ENCODE measurements at regions not wholly inside any gene's neighbourhood (a gene's known extent, or its start where the extent isn't known, plus 50 kb on each side); places are given as distances from the start of the nearest gene placed in this dataset.

DNA sequence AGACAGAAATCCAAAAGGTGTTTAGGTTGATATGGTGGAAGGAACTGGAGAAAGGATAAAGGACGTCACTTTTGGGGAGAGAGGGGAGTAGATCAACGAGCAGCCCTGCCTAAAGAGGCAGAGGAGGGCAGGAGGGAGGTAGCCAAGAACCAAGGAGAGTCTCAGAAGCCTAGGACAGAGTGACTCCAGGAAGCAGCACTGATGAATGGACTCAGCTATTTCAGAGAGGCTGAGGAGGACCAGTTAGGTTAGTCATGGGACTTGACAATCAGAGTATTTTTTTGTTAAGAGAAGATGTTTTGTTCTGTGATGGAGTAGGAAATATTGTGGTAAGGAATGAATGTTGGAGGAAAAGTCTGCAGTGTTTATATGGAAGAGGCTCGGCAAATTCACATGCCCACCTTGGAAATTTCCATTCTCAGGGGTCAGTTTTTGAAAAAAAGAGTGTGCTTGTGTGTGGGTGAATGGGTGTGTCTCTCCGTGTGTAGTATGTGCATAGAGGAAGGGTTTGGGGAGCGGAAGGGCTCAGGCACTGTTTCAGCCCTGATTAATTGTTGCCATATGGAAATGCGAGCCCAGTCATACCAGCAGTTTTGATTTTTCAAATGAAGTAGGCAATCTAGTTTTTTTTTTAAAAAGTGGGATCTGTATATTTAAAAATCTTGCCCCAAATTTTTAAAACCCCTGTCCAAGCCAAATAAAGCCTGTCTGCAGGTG is 303.6 kb downstream of the SAMD5 start:
- DNase-seq (ENCODE audit: low read depth), result no peak
- no peak for TF ChIP-seq CTCF (IDR thresholded peaks at IDR 0.05; ENCODE audit: control insufficient read depth, extremely low read depth, insufficient read depth)
- H3K4me3 ChIP-seq (ENCODE audit: low read depth, low read length), result no peak overlapping the region

DNA sequence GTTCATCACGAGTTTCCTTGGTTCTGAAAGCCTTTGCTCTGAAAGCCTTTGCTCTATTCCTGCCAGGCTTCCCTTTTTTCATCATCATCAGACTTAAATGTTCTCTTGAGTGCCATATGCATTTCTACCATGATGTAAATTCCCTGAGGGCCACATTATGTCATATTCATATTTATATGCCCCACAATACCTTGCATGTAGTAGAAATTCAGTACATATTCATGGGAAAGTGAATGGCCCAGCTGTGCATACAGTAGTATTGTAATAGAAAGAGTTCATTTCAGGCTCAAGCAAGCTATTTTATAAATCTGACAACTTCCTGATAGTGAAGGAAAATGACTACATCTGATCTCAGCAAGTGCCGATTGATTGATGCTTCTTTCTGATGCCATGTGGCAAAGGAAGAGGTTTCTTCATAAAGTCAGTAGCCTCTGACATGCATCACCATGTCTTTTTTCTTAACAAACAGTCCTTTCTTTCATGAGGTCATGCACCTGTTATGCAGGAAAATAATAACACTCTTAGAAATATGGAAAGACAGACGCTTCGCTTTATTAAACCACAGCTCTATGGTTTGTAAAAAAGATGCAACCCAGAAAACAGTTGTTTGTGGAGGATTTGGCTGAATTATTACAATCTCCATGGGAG is 308.7 kb downstream of the SAMD5 start:
- no peak for TF ChIP-seq CTCF (IDR thresholded peaks at IDR 0.05; ENCODE audit: control insufficient read depth, extremely low read depth, insufficient read depth)
- DNase-seq (ENCODE audit: low read depth), result no peak
- H3K4me3 ChIP-seq (ENCODE audit: low read depth, low read length), result no peak overlapping the region

DNA sequence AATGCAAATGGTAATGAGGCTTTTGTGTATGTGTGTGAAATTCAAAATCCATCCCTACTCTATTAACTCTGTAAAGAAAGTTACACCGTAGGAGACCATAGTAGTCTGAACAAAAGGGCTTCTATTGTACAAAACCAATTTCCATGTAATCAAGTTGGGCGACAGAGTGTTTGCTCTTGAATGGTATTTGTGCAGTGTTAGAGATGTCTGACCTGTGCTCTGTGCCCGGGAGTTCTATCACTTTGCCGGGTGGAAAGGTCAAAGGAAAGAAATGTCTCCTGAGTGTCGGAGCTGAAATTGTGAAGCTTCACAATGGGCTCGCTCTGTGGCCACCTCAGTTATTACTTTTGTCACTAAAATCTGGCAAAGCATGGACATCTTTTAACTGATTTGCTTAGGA is 312.0 kb downstream of the SAMD5 start:
- H3K4me3 ChIP-seq (ENCODE audit: low read depth, low read length), result no peak overlapping the region
- no peak for TF ChIP-seq CTCF (IDR thresholded peaks at IDR 0.05; ENCODE audit: control insufficient read depth, extremely low read depth, insufficient read depth)
- no peak for DNase-seq (ENCODE audit: low read depth)

GRCh38 chr6:147821295-147821897 is 312.9 kb downstream of the SAMD5 start:
- no peak overlapping the region for H3K4me3 ChIP-seq (ENCODE audit: low read depth, low read length)
- no peak for TF ChIP-seq CTCF (IDR thresholded peaks at IDR 0.05; ENCODE audit: control insufficient read depth, extremely low read depth, insufficient read depth)
- no peak for DNase-seq (ENCODE audit: low read depth)

GRCh38 chr6:147823936-147824335 is 315.4 kb downstream of the SAMD5 start:
- TF ChIP-seq CTCF (IDR thresholded peaks at IDR 0.05; ENCODE audit: control insufficient read depth, extremely low read depth, insufficient read depth), result no peak
- no peak for DNase-seq (ENCODE audit: low read depth)

GRCh38 chr6:147825848-147826247 is 317.4 kb downstream of the SAMD5 start:
- H3K4me3 ChIP-seq (ENCODE audit: low read depth, low read length), result no peak overlapping the region

More at GRCh38 chr6:147823936-147824335, 315.4 kb downstream of the SAMD5 start:
- no peak overlapping the region for H3K4me3 ChIP-seq (ENCODE audit: low read depth, low read length)

More at GRCh38 chr6:147825848-147826247, 317.4 kb downstream of the SAMD5 start:
- TF ChIP-seq CTCF (IDR thresholded peaks at IDR 0.05; ENCODE audit: control insufficient read depth, extremely low read depth, insufficient read depth), result no peak
- DNase-seq (ENCODE audit: low read depth), result no peak

Data from LNCaP clone FGC (cell line).